ENCODE measurements at regions not wholly inside any gene's neighbourhood (a gene's known extent, or its start where the extent isn't known, plus 50 kb on each side); places are given as distances from the start of the nearest gene placed in this dataset.

- no peak for TF ChIP-seq CTCF (IDR thresholded peaks at IDR 0.05; ENCODE audit: insufficient read depth, low read length, poor library complexity, severe bottlenecking)
- no peak for TF ChIP-seq EZH2phosphoT487 (conservative IDR thresholded peaks at IDR 0.05; ENCODE audit: low read length)
These were observed 293.3 kb upstream of the NR5A2 start for GRCh38 chr1:199734186-199734585.
